IMR-90 (cell line): ENCODE measurements at regions not wholly inside any gene's neighbourhood (a gene's known extent, or its start where the extent isn't known, plus 50 kb on each side); places are given as distances from the start of the nearest gene placed in this dataset.

Source experiments
- ATAC-seq: fragments of 200-7000 bp; cut with Tn5 transposase; 2 replicates; pipeline ENCODE4 v1.9.1; 2020; ENCODE audit warnings: low read depth, mild to moderate bottlenecking, moderate library complexity
- BruUV-seq: library from RNA; stranded (reverse); fragments of 400-500 nt; replicated peaks from 2 replicates; lab custom pipeline; 2021; lab: Mats Ljungman, UMichigan
- CTCF ChIA-PET: fragments of 300-600 bp; formaldehyde crosslinking; extraction: SDS; loops from one replicate; lab custom pipeline; 2021; ENCODE audit warnings: antibody characterized with exemption; lab: Yijun Ruan, JAX
- POLR2A ChIA-PET: fragments of 300-600 bp; sonication (Branson Sonifier 250); formaldehyde crosslinking; loops from one replicate; lab custom pipeline; 2022; ENCODE audit warnings: antibody characterized with exemption; ENCODE audit not compliant: unreplicated experiment; lab: Charles Lee
- DNase-seq: peaks from one replicate; pipeline ENCODE4 v3.0.0; 2013
- H2AFZ ChIP-seq: replicated peaks from 2 replicates; pipeline ENCODE3; 2013; ENCODE audit warnings: low read length, mild to moderate bottlenecking; ENCODE audit not compliant: poor library complexity
- H2AK5ac ChIP-seq: 2 replicates; pipeline ENCODE4 v1.6.1; 2013; ENCODE audit warnings: low read depth, low read length, inconsistent platforms
- H2AK9ac ChIP-seq: replicated peaks from 2 replicates; pipeline ENCODE3; 2013; ENCODE audit warnings: mild to moderate bottlenecking, low read depth, low read length, moderate library complexity; ENCODE audit not compliant: poor library complexity
- H2BK120ac ChIP-seq: 2 replicates; pipeline ENCODE4 v1.6.1; 2013; ENCODE audit warnings: low read depth, low read length, inconsistent platforms
- H2BK15ac ChIP-seq: 3 replicates; pipeline ENCODE4 v1.6.1; 2013; ENCODE audit warnings: low read depth, low read length, inconsistent platforms
- H2BK20ac ChIP-seq: 2 replicates; pipeline ENCODE4 v1.6.1; 2013; ENCODE audit warnings: low read depth, mild to moderate bottlenecking, inconsistent platforms, low read length, moderate library complexity
- H2BK5ac ChIP-seq: 2 replicates; pipeline ENCODE4 v1.6.1; 2013; ENCODE audit warnings: mild to moderate bottlenecking, low read depth, low read length, inconsistent platforms; ENCODE audit not compliant: poor library complexity, severe bottlenecking
- H3K14ac ChIP-seq: replicated peaks from 2 replicates; pipeline ENCODE4 v1.6.1; 2013; ENCODE audit warnings: low read depth, low read length, inconsistent platforms
- H3K18ac ChIP-seq: 2 replicates; pipeline ENCODE4 v1.6.1; 2013; ENCODE audit warnings: low read depth, low read length, control low read depth
- H3K23ac ChIP-seq: 2 replicates; pipeline ENCODE4 v1.6.1; 2013; ENCODE audit warnings: low read depth, low read length, inconsistent platforms
- H3K27ac ChIP-seq: 2 replicates; pipeline ENCODE4 v1.5.1; 2013; ENCODE audit warnings: mild to moderate bottlenecking, control low read depth, low read length; ENCODE audit not compliant: insufficient read depth
- H3K27me3 ChIP-seq: 2 replicates; pipeline ENCODE4 v1.6.1; 2013; ENCODE audit warnings: low read length; ENCODE audit not compliant: control insufficient read depth, insufficient read depth
- H3K36me3 ChIP-seq: 2 replicates; pipeline ENCODE4 v1.6.1; 2013; ENCODE audit warnings: low read length, mixed read lengths; ENCODE audit not compliant: control insufficient read depth, insufficient read depth
- H3K4ac ChIP-seq: 2 replicates; pipeline ENCODE4 v1.6.1; 2013; ENCODE audit warnings: low read depth, low read length, inconsistent platforms
- H3K4me1 ChIP-seq: 2 replicates; pipeline ENCODE4 v1.6.1; 2013; ENCODE audit warnings: low read length, mixed read lengths; ENCODE audit not compliant: control insufficient read depth, insufficient read depth
- H3K4me2 ChIP-seq: 2 replicates; pipeline ENCODE4 v1.6.1; 2013; ENCODE audit warnings: low read depth, mild to moderate bottlenecking, control low read depth, low read length, moderate library complexity
- H3K4me3 ChIP-seq: 2 replicates; pipeline ENCODE4 v1.5.1; 2013; ENCODE audit warnings: low read depth, mild to moderate bottlenecking, control low read depth, low read length, moderate library complexity; ENCODE audit not compliant: insufficient read depth
- H3K56ac ChIP-seq: 2 replicates; pipeline ENCODE4 v1.6.1; 2013; ENCODE audit warnings: low read length, inconsistent platforms; ENCODE audit not compliant: insufficient read depth; ENCODE audit errors: extremely low read depth
- H3K79me1 ChIP-seq, 2 experiments: 2 replicates each; pipeline ENCODE4 v1.6.1; 2013; ENCODE audit warnings: low read length in 2 of 2, inconsistent platforms in 1 of 2, low read depth in 1 of 2
- H3K9ac ChIP-seq: 2 replicates; pipeline ENCODE4 v1.6.1; 2013; ENCODE audit warnings: low read depth, low read length, control low read depth
- H3K9me1 ChIP-seq: 2 replicates; pipeline ENCODE4 v1.6.1; 2013; ENCODE audit warnings: low read length, inconsistent platforms; ENCODE audit not compliant: insufficient read depth
- H3K9me3 ChIP-seq: 2 replicates; pipeline ENCODE4 v1.6.1; 2013; ENCODE audit warnings: low read length; ENCODE audit not compliant: control insufficient read depth, insufficient read depth
- H4K20me1 ChIP-seq: 2 replicates; pipeline ENCODE4 v1.6.1; 2013; ENCODE audit warnings: low read length, inconsistent platforms; ENCODE audit not compliant: insufficient read depth
- H4K5ac ChIP-seq: 2 replicates; pipeline ENCODE4 v1.6.1; 2013; ENCODE audit warnings: mild to moderate bottlenecking, low read depth, low read length, control low read depth
- H4K8ac ChIP-seq, 2 experiments: 2 replicates each; pipeline ENCODE4 v1.6.1; 2013; ENCODE audit warnings: low read depth in 2 of 2, low read length in 2 of 2, control low read depth in 1 of 2, inconsistent platforms in 1 of 2
- H4K91ac ChIP-seq: 2 replicates; pipeline ENCODE4 v1.6.1; 2013; ENCODE audit warnings: low read depth, low read length, inconsistent platforms; ENCODE audit not compliant: insufficient read depth
- BHLHE40 ChIP-seq: fragments of 150-350 bp; IDR thresholded peaks from 2 replicates; pipeline ENCODE4 v1.6.1; 2016; ENCODE audit warnings: mild to moderate bottlenecking, low read depth, low read length
- CEBPB ChIP-seq: IDR thresholded peaks from 2 replicates; pipeline ENCODE4 v1.6.1; 2012; ENCODE audit warnings: low read depth, low read length, improper control_type of control experiment
- FOS ChIP-seq: fragments of 150-350 bp; IDR thresholded peaks from 2 replicates; pipeline ENCODE4 v1.6.1; 2016; ENCODE audit warnings: low read depth, low read length
- MAZ ChIP-seq: IDR thresholded peaks from 2 replicates; pipeline ENCODE4 v1.6.1; 2012; ENCODE audit warnings: low read depth, mild to moderate bottlenecking, low read length, improper control_type of control experiment, moderate library complexity, borderline replicate concordance
- MXI1 ChIP-seq: IDR thresholded peaks from 2 replicates; pipeline ENCODE4 v1.6.1; 2012; ENCODE audit warnings: low read depth, mild to moderate bottlenecking, low read length, moderate library complexity, borderline replicate concordance
- NFE2L2 ChIP-seq: fragments of 150-350 bp; IDR thresholded peaks from 2 replicates; pipeline ENCODE4 v1.6.1; 2016; ENCODE audit warnings: low read depth, mild to moderate bottlenecking, low read length
- RAD21 ChIP-seq: IDR thresholded peaks from 2 replicates; pipeline ENCODE4 v1.6.1; 2012; ENCODE audit warnings: low read length, improper control_type of control experiment
- RCOR1 ChIP-seq: IDR thresholded peaks from 2 replicates; pipeline ENCODE4 v1.6.1; 2012; ENCODE audit warnings: mild to moderate bottlenecking, low read length, improper control_type of control experiment; ENCODE audit not compliant: insufficient replicate concordance
- RFX5 ChIP-seq: IDR thresholded peaks from 2 replicates; pipeline ENCODE4 v1.8.0; 2012; ENCODE audit warnings: low read depth, mild to moderate bottlenecking, low read length, moderate library complexity
- SMC3 ChIP-seq: fragments of 150-350 bp; IDR thresholded peaks from 2 replicates; pipeline ENCODE4 v1.6.1; 2016; ENCODE audit warnings: low read depth, mild to moderate bottlenecking, antibody characterized with exemption, low read length, moderate library complexity
- WGBS, 2 experiments: methylation state at CpG; one replicate each; pipeline versions ENCODE4 v1.1.5 to v1.1.7; 2013; ENCODE audit warnings: missing lambda C conversion rate in 2 of 2; ENCODE audit not compliant: insufficient read length in 1 of 2; ENCODE audit errors: extremely low coverage in 2 of 2; 5-methylcytosine and 5-hydroxymethylcytosine counted together
- dilution Hi-C: fragments of 300-500 bp; cut with HindIII; formaldehyde crosslinking; loops from one replicate; pipeline ENCODE4 v1.14.3; 2018; ENCODE audit warnings: low sequenced_read_pairs; ENCODE audit not compliant: unreplicated experiment
- in situ Hi-C: fragments of 300-500 bp; cut with MboI; formaldehyde crosslinking; loops from 3 replicates; pipeline ENCODE4 v1.14.3; 2019; ENCODE audit warnings: low sequenced_read_pairs, inconsistent platforms, mixed read lengths
- intact Hi-C: fragments of 100-400 bp; cut with micrococcal nuclease; formaldehyde crosslinking; loops from 2 replicates; pipeline ENCODE4 v1.10.0; 2022
- TF ChIP-seq, protein P1 (sequence below): fragments of 150-350 bp; IDR thresholded peaks from 2 replicates; pipeline ENCODE4 v1.6.1; 2016; ENCODE audit warnings: low read depth, mild to moderate bottlenecking, low read length, moderate library complexity, borderline replicate concordance
- TF ChIP-seq, protein P2 (sequence below): conservative IDR thresholded peaks from 2 replicates; pipeline ENCODE4 v1.5.1; 2012; ENCODE audit warnings: mild to moderate bottlenecking, low read depth, low read length, improper control_type of control experiment

DNA sequence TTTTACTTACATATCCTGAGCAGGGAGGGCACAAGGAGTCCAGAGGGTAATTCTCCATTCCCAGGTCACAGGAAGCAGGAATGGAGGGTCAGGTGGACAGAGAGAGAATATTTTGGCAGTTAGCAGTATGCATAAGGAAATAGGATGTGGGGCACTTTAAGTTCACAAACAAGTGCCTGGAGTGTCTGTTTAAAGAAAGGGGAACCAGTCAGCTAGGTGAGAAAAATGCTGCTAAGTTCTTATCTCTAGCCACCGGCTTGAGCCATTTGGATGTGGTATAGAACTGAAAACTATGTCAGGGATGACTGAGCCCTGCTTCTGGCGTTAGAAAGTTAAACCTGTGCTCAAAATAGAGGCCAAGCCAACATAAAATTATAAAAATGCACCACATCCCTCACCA, 739.7 kb upstream of the NCAM2 start:
- in situ Hi-C loops (no loop called here), dilution Hi-C loops (no loop called here), intact Hi-C loops (no loop called here)
- ChIA-PET CTCF (no interaction called here), POLR2A (no interaction called here)
- H3K56ac ChIP-seq = no peak overlapping the region
- no peak overlapping the region for H2BK120ac ChIP-seq
- H3K9me3 ChIP-seq = peaks cover 6% of the 10 kb centered on the region; the same call in 1 of the 2 replicates
- no peak overlapping the region for H2AK9ac ChIP-seq
- no peak overlapping the region for H4K91ac ChIP-seq
- no peak overlapping the region for H4K8ac ChIP-seq
- no peaks in the 10 kb centered on the region for H3K36me3 ChIP-seq
- no peak overlapping the region for H3K18ac ChIP-seq
- no peaks in the 10 kb centered on the region for H4K20me1 ChIP-seq
- H3K23ac ChIP-seq = no peak overlapping the region
- H3K9ac ChIP-seq = no peak overlapping the region
- H3K4me2 ChIP-seq = no peak overlapping the region
- no peaks in the 10 kb centered on the region for H3K27me3 ChIP-seq
- WGBS, 2 experiments = no CpG with 5 or more reads among the region's 2 CpGs
- no peaks in the 10 kb centered on the region for H3K9me1 ChIP-seq
- no peak overlapping the region for H3K27ac ChIP-seq
- H3K4ac ChIP-seq = no peak overlapping the region
- no TSS peak for BruUV-seq
- H2BK15ac ChIP-seq = no peak overlapping the region
- TF ChIP-seq NFE2L2 = no peak
- TF ChIP-seq BHLHE40 = no peak
- TF ChIP-seq SMC3 = no peak
- TF ChIP-seq RCOR1 = no peak
- no peak for TF ChIP-seq RAD21
- TF ChIP-seq, protein P1, sequence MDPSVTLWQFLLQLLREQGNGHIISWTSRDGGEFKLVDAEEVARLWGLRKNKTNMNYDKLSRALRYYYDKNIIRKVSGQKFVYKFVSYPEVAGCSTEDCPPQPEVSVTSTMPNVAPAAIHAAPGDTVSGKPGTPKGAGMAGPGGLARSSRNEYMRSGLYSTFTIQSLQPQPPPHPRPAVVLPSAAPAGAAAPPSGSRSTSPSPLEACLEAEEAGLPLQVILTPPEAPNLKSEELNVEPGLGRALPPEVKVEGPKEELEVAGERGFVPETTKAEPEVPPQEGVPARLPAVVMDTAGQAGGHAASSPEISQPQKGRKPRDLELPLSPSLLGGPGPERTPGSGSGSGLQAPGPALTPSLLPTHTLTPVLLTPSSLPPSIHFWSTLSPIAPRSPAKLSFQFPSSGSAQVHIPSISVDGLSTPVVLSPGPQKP = no peak
- TF ChIP-seq FOS = no peak
- no peak for TF ChIP-seq CEBPB
- no peak for TF ChIP-seq RFX5
- no peak for TF ChIP-seq MXI1
- no peak for TF ChIP-seq MAZ
- TF ChIP-seq, protein P2, sequence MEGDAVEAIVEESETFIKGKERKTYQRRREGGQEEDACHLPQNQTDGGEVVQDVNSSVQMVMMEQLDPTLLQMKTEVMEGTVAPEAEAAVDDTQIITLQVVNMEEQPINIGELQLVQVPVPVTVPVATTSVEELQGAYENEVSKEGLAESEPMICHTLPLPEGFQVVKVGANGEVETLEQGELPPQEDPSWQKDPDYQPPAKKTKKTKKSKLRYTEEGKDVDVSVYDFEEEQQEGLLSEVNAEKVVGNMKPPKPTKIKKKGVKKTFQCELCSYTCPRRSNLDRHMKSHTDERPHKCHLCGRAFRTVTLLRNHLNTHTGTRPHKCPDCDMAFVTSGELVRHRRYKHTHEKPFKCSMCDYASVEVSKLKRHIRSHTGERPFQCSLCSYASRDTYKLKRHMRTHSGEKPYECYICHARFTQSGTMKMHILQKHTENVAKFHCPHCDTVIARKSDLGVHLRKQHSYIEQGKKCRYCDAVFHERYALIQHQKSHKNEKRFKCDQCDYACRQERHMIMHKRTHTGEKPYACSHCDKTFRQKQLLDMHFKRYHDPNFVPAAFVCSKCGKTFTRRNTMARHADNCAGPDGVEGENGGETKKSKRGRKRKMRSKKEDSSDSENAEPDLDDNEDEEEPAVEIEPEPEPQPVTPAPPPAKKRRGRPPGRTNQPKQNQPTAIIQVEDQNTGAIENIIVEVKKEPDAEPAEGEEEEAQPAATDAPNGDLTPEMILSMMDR = no peak
- H3K79me1 ChIP-seq = no peaks in the 10 kb centered on the region
- H3K4me3 ChIP-seq = no peak overlapping the region
- no peaks in the 10 kb centered on the region for H3K4me1 ChIP-seq
- ATAC-seq (no peak), DNase-seq (no peak)
- no peak overlapping the region for H2BK20ac ChIP-seq
- no peak overlapping the region for H2AFZ ChIP-seq
- H2AK5ac ChIP-seq = no peak overlapping the region
- H2BK5ac ChIP-seq = no peak overlapping the region
- no peak overlapping the region for H4K5ac ChIP-seq
- H3K14ac ChIP-seq = no peak overlapping the region
